Liver (tissue), 8 donors: ENCODE measurements at regions not wholly inside any gene's neighbourhood (a gene's known extent, or its start where the extent isn't known, plus 50 kb on each side); places are given as distances from the start of the nearest gene placed in this dataset.

ENCODE experiments used
- DNase-seq: peaks from one replicate; pipeline ENCODE4 v3.0.0-alpha.2; 2017; ENCODE audit warnings: low spot score
- H3K27ac ChIP-seq, 2 donors: one replicate each; pipeline ENCODE4 v1.7.0; 2013; ENCODE audit warnings: inconsistent platforms in 2 of 2, low read length in 2 of 2, control low read depth in 1 of 2, low read depth in 1 of 2, mild to moderate bottlenecking in 1 of 2
- H3K27me3 ChIP-seq, 4 donors: one replicate each; pipeline versions ENCODE4 v1.6.1 to v1.7.0; 2013; ENCODE audit warnings: low read length in 3 of 4, inconsistent platforms in 1 of 4, mild to moderate bottlenecking in 1 of 4, moderate library complexity in 1 of 4; ENCODE audit not compliant: control insufficient read depth in 4 of 4, insufficient read depth in 4 of 4
- H3K36me3 ChIP-seq, 4 donors: one replicate each; pipeline versions ENCODE4 v1.6.1 to v1.7.0; 2013; ENCODE audit warnings: low read length in 3 of 4, mild to moderate bottlenecking in 3 of 4, low read depth in 1 of 4, moderate library complexity in 1 of 4; ENCODE audit not compliant: control insufficient read depth in 4 of 4, insufficient read depth in 3 of 4
- H3K4me1 ChIP-seq, 4 donors: one replicate each; pipeline versions ENCODE4 v1.6.1 to v1.7.0; 2013; ENCODE audit warnings: low read length in 3 of 4, mild to moderate bottlenecking in 3 of 4, moderate library complexity in 1 of 4; ENCODE audit not compliant: control insufficient read depth in 4 of 4, insufficient read depth in 4 of 4
- H3K4me3 ChIP-seq, 3 donors: one replicate each; pipeline versions ENCODE4 v1.6.1 to v1.7.0; 2013; ENCODE audit warnings: low read length in 3 of 3, control low read depth in 1 of 3, low read depth in 1 of 3, mild to moderate bottlenecking in 1 of 3
- H3K9ac ChIP-seq, 2 donors: one replicate each; pipeline ENCODE4 v1.7.0; 2013; ENCODE audit warnings: low read length in 2 of 2, mild to moderate bottlenecking in 2 of 2, moderate library complexity in 2 of 2, control low read depth in 1 of 2, low read depth in 1 of 2
- H3K9me3 ChIP-seq, 4 donors: one replicate each; pipeline versions ENCODE4 v1.6.1 to v1.7.0; 2013; ENCODE audit warnings: low read length in 3 of 4; ENCODE audit not compliant: control insufficient read depth in 4 of 4
- EGR1 ChIP-seq, 2 donors: IDR thresholded peaks; 2 replicates each; pipeline ENCODE4 v1.6.1; 2016 to 2018; ENCODE audit warnings: antibody characterized with exemption in 2 of 2, low read depth in 2 of 2
- FOXA2 ChIP-seq: IDR thresholded peaks from 2 replicates; pipeline ENCODE4 v1.6.1; 2016; ENCODE audit warnings: antibody characterized with exemption
- GABPA ChIP-seq, 2 donors: IDR thresholded peaks in 1 of 2; conservative IDR thresholded peaks in 1 of 2; 2 replicates each; pipeline ENCODE4 v1.6.1; 2016; ENCODE audit warnings: antibody characterized with exemption in 2 of 2, mild to moderate bottlenecking in 1 of 2, moderate library complexity in 1 of 2
- HNF4A ChIP-seq, 2 donors: conservative IDR thresholded peaks; 2 replicates each; pipeline ENCODE4 v1.6.1; 2016; ENCODE audit warnings: antibody characterized with exemption in 2 of 2, mild to moderate bottlenecking in 2 of 2
- HNF4G ChIP-seq: IDR thresholded peaks from 2 replicates; pipeline ENCODE4 v1.6.1; 2016; ENCODE audit warnings: antibody characterized with exemption
- JUND ChIP-seq, 2 donors: IDR thresholded peaks; 2 replicates each; pipeline ENCODE4 v1.6.1; 2016; ENCODE audit warnings: antibody characterized with exemption in 2 of 2
- NR2F2 ChIP-seq: IDR thresholded peaks from 2 replicates; pipeline ENCODE4 v1.6.1; 2016; ENCODE audit warnings: antibody characterized with exemption
- RAD21 ChIP-seq, 2 donors: IDR thresholded peaks; 2 replicates each; pipeline ENCODE4 v1.6.1; 2016; ENCODE audit warnings: antibody characterized with exemption in 2 of 2, mild to moderate bottlenecking in 2 of 2
- RXRA ChIP-seq, 2 donors: IDR thresholded peaks; 2 replicates each; pipeline ENCODE4 v1.6.1; 2017 to 2018; ENCODE audit warnings: antibody characterized with exemption in 2 of 2, mild to moderate bottlenecking in 1 of 2
- SP1 ChIP-seq: IDR thresholded peaks from 2 replicates; pipeline ENCODE4 v1.6.1; 2018; ENCODE audit warnings: antibody characterized with exemption, mild to moderate bottlenecking
- TAF1 ChIP-seq: conservative IDR thresholded peaks from 2 replicates; pipeline ENCODE4 v1.6.1; 2016; ENCODE audit warnings: antibody characterized with exemption, mild to moderate bottlenecking
- YY1 ChIP-seq: IDR thresholded peaks from 2 replicates; pipeline ENCODE4 v1.6.1; 2016; ENCODE audit warnings: antibody characterized with exemption, mild to moderate bottlenecking
- WGBS: extraction: QIAGEN DNeasy Blood & Tissue Kit; methylation state at CpG from one replicate; pipeline ENCODE4 v1.1.7; 2013; 5-methylcytosine and 5-hydroxymethylcytosine counted together
- TF ChIP-seq, protein P1 (sequence below): fragments of 150-350 bp; IDR thresholded peaks from 2 replicates; pipeline ENCODE4 v1.5.1; 2017; ENCODE audit warnings: improper control_type of control experiment, low read depth, low read length; ENCODE audit not compliant: missing input control
- TF ChIP-seq, protein P2 (sequence below): IDR thresholded peaks from 2 replicates; pipeline ENCODE4 v1.6.1; 2016; ENCODE audit warnings: antibody characterized with exemption
- TF ChIP-seq, protein P3 (sequence below): IDR thresholded peaks from 2 replicates; pipeline ENCODE4 v1.6.1; 2016; ENCODE audit warnings: antibody characterized with exemption
- TF ChIP-seq, protein P4 (sequence below): IDR thresholded peaks from 2 replicates; pipeline ENCODE4 v1.6.1; 2016; ENCODE audit warnings: antibody characterized with exemption
- TF ChIP-seq, protein P5 (sequence below): IDR thresholded peaks from 2 replicates; pipeline ENCODE4 v1.6.1; 2016; ENCODE audit warnings: antibody characterized with exemption, mild to moderate bottlenecking
- donor health status: healthy.
- donor health status: healthy.
- donor health status: healthy.
- donor health status: healthy.
- donor health status: healthy.

DNA sequence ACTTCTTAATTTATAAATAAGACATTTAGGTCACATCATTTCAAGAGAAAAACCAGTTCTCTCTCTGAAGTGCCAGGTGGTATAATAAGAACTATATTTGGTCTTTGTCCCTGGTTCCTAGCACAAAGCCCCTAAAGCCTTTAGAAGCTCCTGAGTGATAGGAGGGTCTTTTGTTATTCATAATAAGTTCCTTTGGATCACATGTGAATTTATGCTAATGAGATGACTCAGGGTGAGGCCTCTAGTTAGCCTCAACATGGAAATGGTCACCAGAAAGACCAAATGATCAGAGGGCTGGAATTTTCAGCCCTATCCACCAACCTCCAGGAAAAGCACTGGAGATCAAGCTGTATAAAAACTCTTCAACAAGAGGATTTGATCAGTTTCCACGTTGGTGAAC is 68.1 kb upstream of the BLTP1 start:
- no peaks in the 10 kb centered on the region for H3K27me3 ChIP-seq
- 20% methylated on average over 1 of the region's 1 CpG for WGBS
- H3K4me3 ChIP-seq = no peak overlapping the region
- H3K27ac ChIP-seq = no peak overlapping the region
- no peak overlapping the region for H3K9ac ChIP-seq
- no peak for DNase-seq
- H3K36me3 ChIP-seq = no peaks in the 10 kb centered on the region
- TF ChIP-seq, protein P1, sequence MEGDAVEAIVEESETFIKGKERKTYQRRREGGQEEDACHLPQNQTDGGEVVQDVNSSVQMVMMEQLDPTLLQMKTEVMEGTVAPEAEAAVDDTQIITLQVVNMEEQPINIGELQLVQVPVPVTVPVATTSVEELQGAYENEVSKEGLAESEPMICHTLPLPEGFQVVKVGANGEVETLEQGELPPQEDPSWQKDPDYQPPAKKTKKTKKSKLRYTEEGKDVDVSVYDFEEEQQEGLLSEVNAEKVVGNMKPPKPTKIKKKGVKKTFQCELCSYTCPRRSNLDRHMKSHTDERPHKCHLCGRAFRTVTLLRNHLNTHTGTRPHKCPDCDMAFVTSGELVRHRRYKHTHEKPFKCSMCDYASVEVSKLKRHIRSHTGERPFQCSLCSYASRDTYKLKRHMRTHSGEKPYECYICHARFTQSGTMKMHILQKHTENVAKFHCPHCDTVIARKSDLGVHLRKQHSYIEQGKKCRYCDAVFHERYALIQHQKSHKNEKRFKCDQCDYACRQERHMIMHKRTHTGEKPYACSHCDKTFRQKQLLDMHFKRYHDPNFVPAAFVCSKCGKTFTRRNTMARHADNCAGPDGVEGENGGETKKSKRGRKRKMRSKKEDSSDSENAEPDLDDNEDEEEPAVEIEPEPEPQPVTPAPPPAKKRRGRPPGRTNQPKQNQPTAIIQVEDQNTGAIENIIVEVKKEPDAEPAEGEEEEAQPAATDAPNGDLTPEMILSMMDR = no peak
- TF ChIP-seq, protein P2, sequence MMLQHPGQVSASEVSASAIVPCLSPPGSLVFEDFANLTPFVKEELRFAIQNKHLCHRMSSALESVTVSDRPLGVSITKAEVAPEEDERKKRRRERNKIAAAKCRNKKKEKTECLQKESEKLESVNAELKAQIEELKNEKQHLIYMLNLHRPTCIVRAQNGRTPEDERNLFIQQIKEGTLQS = no peak
- TF ChIP-seq RXRA (IDR thresholded peaks at IDR 0.05) = no peak
- TF ChIP-seq RAD21 (IDR thresholded peaks at IDR 0.05) = no peak
- TF ChIP-seq, protein P3, sequence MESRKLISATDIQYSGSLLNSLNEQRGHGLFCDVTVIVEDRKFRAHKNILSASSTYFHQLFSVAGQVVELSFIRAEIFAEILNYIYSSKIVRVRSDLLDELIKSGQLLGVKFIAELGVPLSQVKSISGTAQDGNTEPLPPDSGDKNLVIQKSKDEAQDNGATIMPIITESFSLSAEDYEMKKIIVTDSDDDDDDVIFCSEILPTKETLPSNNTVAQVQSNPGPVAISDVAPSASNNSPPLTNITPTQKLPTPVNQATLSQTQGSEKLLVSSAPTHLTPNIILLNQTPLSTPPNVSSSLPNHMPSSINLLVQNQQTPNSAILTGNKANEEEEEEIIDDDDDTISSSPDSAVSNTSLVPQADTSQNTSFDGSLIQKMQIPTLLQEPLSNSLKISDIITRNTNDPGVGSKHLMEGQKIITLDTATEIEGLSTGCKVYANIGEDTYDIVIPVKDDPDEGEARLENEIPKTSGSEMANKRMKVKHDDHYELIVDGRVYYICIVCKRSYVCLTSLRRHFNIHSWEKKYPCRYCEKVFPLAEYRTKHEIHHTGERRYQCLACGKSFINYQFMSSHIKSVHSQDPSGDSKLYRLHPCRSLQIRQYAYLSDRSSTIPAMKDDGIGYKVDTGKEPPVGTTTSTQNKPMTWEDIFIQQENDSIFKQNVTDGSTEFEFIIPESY = no peak
- TF ChIP-seq, protein P4, sequence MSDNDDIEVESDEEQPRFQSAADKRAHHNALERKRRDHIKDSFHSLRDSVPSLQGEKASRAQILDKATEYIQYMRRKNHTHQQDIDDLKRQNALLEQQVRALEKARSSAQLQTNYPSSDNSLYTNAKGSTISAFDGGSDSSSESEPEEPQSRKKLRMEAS = no peak
- TF ChIP-seq HNF4A (conservative IDR thresholded peaks at IDR 0.05) = no peak
- TF ChIP-seq HNF4G = no peak
- no peak for TF ChIP-seq NR2F2
- TF ChIP-seq SP1 = no peak
- no peak for TF ChIP-seq YY1
- no peak for TF ChIP-seq EGR1 (IDR thresholded peaks at IDR 0.05; ENCODE audit: low read depth in 2 of 2)
- H3K4me1 ChIP-seq = no peaks in the 10 kb centered on the region
- no peaks in the 10 kb centered on the region for H3K9me3 ChIP-seq

DNA sequence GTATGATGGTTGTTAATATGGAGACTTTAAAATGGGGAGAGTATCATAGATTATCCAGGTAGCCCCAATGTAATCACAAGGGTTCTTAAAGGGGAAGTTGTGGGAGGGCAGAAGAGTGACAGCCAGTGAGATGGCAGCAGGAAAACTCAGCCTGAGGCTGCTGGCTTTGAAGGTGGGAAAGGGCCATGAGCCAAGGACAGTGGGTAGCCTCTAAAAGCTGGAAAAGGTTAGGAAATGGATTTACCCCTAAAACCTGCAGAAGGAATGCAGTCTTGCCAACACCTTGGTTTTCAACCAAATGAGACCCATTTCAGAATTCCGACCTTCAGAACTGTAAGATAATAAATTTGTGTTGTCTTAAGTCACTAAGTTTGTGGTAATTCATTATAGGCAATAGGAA is 68.8 kb upstream of the BLTP1 start:
- DNase-seq = no peak
- no peak overlapping the region for H3K9ac ChIP-seq
- no peaks in the 10 kb centered on the region for H3K9me3 ChIP-seq
- TF ChIP-seq RAD21 (IDR thresholded peaks at IDR 0.05) (no peak), JUND (IDR thresholded peaks at IDR 0.05) (no peak), FOXA2 (no peak), HNF4G (no peak), SP1 (no peak), NR2F2 (no peak), GABPA (IDR thresholded peaks at IDR 0.05 in 1 of 2, conservative IDR thresholded peaks at IDR 0.05 in 1 of 2) (no peak), EGR1 (IDR thresholded peaks at IDR 0.05; ENCODE audit: low read depth in 2 of 2) (no peak), TAF1 (no peak), YY1 (no peak), HNF4A (conservative IDR thresholded peaks at IDR 0.05) (no peak)
- TF ChIP-seq, protein P4 = no peak
- TF ChIP-seq, protein P5, sequence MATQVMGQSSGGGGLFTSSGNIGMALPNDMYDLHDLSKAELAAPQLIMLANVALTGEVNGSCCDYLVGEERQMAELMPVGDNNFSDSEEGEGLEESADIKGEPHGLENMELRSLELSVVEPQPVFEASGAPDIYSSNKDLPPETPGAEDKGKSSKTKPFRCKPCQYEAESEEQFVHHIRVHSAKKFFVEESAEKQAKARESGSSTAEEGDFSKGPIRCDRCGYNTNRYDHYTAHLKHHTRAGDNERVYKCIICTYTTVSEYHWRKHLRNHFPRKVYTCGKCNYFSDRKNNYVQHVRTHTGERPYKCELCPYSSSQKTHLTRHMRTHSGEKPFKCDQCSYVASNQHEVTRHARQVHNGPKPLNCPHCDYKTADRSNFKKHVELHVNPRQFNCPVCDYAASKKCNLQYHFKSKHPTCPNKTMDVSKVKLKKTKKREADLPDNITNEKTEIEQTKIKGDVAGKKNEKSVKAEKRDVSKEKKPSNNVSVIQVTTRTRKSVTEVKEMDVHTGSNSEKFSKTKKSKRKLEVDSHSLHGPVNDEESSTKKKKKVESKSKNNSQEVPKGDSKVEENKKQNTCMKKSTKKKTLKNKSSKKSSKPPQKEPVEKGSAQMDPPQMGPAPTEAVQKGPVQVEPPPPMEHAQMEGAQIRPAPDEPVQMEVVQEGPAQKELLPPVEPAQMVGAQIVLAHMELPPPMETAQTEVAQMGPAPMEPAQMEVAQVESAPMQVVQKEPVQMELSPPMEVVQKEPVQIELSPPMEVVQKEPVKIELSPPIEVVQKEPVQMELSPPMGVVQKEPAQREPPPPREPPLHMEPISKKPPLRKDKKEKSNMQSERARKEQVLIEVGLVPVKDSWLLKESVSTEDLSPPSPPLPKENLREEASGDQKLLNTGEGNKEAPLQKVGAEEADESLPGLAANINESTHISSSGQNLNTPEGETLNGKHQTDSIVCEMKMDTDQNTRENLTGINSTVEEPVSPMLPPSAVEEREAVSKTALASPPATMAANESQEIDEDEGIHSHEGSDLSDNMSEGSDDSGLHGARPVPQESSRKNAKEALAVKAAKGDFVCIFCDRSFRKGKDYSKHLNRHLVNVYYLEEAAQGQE = no peak
- TF ChIP-seq, protein P1 = no peak
- TF ChIP-seq, protein P3 = no peak
- 75% methylated on average over 1 of the region's 1 CpG for WGBS
- H3K27ac ChIP-seq = no peak overlapping the region
- H3K4me1 ChIP-seq = no peaks in the 10 kb centered on the region
- H3K27me3 ChIP-seq = peaks cover 0 to 2% (median 0%) of the 10 kb centered on the region in 4 donors
- H3K36me3 ChIP-seq = no peaks in the 10 kb centered on the region
- H3K4me3 ChIP-seq = no peak overlapping the region
